AG09319 (cell line): ENCODE measurements at regions not wholly inside any gene's neighbourhood (a gene's known extent, or its start where the extent isn't known, plus 50 kb on each side); places are given as distances from the start of the nearest gene placed in this dataset.
"Not testable (repeated sequence)": the region's sequence is repeated elsewhere in the genome, so short reads cannot be mapped to it uniquely, and the experiment has no call there.

Experiments
- DNase-seq: peaks from one replicate; pipeline ENCODE4 v3.0.0-alpha.2; 2010; ENCODE audit warnings: low read depth; ENCODE audit errors: extremely low read depth
- CTCF ChIP-seq: IDR thresholded peaks from 2 replicates; pipeline ENCODE4 v1.5.1; 2011; ENCODE audit warnings: low read depth, mild to moderate bottlenecking, inconsistent platforms, low read length, moderate library complexity

GRCh38 chr1:234765181-234765580, 155.2 kb upstream of the IRF2BP2 start:
- DNase-seq: no peak
- no peak for TF ChIP-seq CTCF

GRCh38 chr1:234763910-234764309, 153.9 kb upstream of the IRF2BP2 start:
- DNase-seq: no peak
- no peak for TF ChIP-seq CTCF

GRCh38 chr1:234763367-234763766, 153.4 kb upstream of the IRF2BP2 start:
- TF ChIP-seq CTCF: no peak
- no peak for DNase-seq

GRCh38 chr1:234762127-234762526, 152.1 kb upstream of the IRF2BP2 start:
- not testable (repeated sequence) for DNase-seq

GRCh38 chr1:234760303-234760723, 150.3 kb upstream of the IRF2BP2 start:
- no peak for DNase-seq
- TF ChIP-seq CTCF: no peak

- TF ChIP-seq CTCF: no peak
- no peak for DNase-seq
Observed at GRCh38 chr1:234759888-234760287, 149.9 kb upstream of the IRF2BP2 start.

- TF ChIP-seq CTCF: no peak
- DNase-seq: no peak
Observed at GRCh38 chr1:234758851-234759250, 148.9 kb upstream of the IRF2BP2 start.

GRCh38 chr1:234756857-234757256, 146.9 kb upstream of the IRF2BP2 start:
- TF ChIP-seq CTCF: no peak
- DNase-seq: no peak
